Activated T-cell treated with anti-CD3 and anti-CD28 coated beads for 4 hours (primary cell): ENCODE measurements at regions not wholly inside any gene's neighbourhood (a gene's known extent, or its start where the extent isn't known, plus 50 kb on each side); places are given as distances from the start of the nearest gene placed in this dataset.
"Not testable (repeated sequence)": the region's sequence is repeated elsewhere in the genome, so short reads cannot be mapped to it uniquely, and the experiment has no call there.

Experiments
- DNase-seq: peaks from one replicate; pipeline ENCODE4 v3.0.0-alpha.2; 2020

GRCh38 chr17:14518919-14519318 lies 218.0 kb downstream of the HS3ST3B1 start:
- DNase-seq = not testable (repeated sequence)

GRCh38 chr17:14514973-14515372 lies 214.1 kb downstream of the HS3ST3B1 start:
- no peak for DNase-seq

- DNase-seq = no peak
Observed at GRCh38 chr17:14513835-14514234, 213.0 kb downstream of the HS3ST3B1 start.

- DNase-seq = no peak
Observed at GRCh38 chr17:14510136-14510535, 209.3 kb downstream of the HS3ST3B1 start.

GRCh38 chr17:14508156-14508555 lies 207.3 kb downstream of the HS3ST3B1 start:
- DNase-seq = no peak

- DNase-seq = no peak
Observed at GRCh38 chr17:14506364-14506763, 205.5 kb downstream of the HS3ST3B1 start.

GRCh38 chr17:14505606-14506005 lies 204.7 kb downstream of the HS3ST3B1 start:
- no peak for DNase-seq

GRCh38 chr17:14499976-14500375 lies 199.1 kb downstream of the HS3ST3B1 start:
- DNase-seq = no peak

- no peak for DNase-seq
Observed at GRCh38 chr17:14498812-14499211, 197.9 kb downstream of the HS3ST3B1 start.

GRCh38 chr17:14494161-14494560 lies 193.3 kb downstream of the HS3ST3B1 start:
- DNase-seq = no peak

GRCh38 chr17:14489986-14490385 lies 189.1 kb downstream of the HS3ST3B1 start:
- no peak for DNase-seq

- DNase-seq = no peak
Observed at GRCh38 chr17:14488958-14489550, 188.2 kb downstream of the HS3ST3B1 start.

GRCh38 chr17:14487068-14487467 lies 186.2 kb downstream of the HS3ST3B1 start:
- DNase-seq = no peak

GRCh38 chr17:14482715-14483114 lies 181.8 kb downstream of the HS3ST3B1 start:
- DNase-seq = no peak

- DNase-seq = no peak
Observed at GRCh38 chr17:14481664-14482063, 180.8 kb downstream of the HS3ST3B1 start.

- no peak for DNase-seq
Observed at GRCh38 chr17:14474591-14474990, 173.7 kb downstream of the HS3ST3B1 start.

GRCh38 chr17:14471052-14471451 lies 170.2 kb downstream of the HS3ST3B1 start:
- no peak for DNase-seq

- no peak for DNase-seq
Observed at GRCh38 chr17:14470417-14470816, 169.5 kb downstream of the HS3ST3B1 start.

- no peak for DNase-seq
Observed at GRCh38 chr17:14469971-14470370, 169.1 kb downstream of the HS3ST3B1 start.

GRCh38 chr17:14468858-14469257 lies 168.0 kb downstream of the HS3ST3B1 start:
- DNase-seq = no peak

GRCh38 chr17:14461227-14461548 lies 160.3 kb downstream of the HS3ST3B1 start:
- no peak for DNase-seq

GRCh38 chr17:14460516-14461226 lies 159.8 kb downstream of the HS3ST3B1 start:
- no peak for DNase-seq

- no peak for DNase-seq
Observed at GRCh38 chr17:14459955-14460354, 159.1 kb downstream of the HS3ST3B1 start.

- DNase-seq = no peak
Observed at GRCh38 chr17:14458724-14459123, 157.8 kb downstream of the HS3ST3B1 start.

GRCh38 chr17:14454746-14455145 lies 153.9 kb downstream of the HS3ST3B1 start:
- DNase-seq = no peak
